SK-N-MC (cell line): ENCODE measurements at regions not wholly inside any gene's neighbourhood (a gene's known extent, or its start where the extent isn't known, plus 50 kb on each side); places are given as distances from the start of the nearest gene placed in this dataset.

Experiments
- EZH2 ChIP-seq: fragments of 200-600 bp; sonication (generic); IDR thresholded peaks from one replicate; pipeline ENCODE4 v1.6.1; 2017; ENCODE audit warnings: antibody characterized with exemption
- POLR2AphosphoS5 ChIP-seq: IDR thresholded peaks from 2 replicates; pipeline ENCODE4 v1.6.1; 2012; ENCODE audit warnings: mild to moderate bottlenecking, low read depth, low read length, borderline replicate concordance

DNA sequence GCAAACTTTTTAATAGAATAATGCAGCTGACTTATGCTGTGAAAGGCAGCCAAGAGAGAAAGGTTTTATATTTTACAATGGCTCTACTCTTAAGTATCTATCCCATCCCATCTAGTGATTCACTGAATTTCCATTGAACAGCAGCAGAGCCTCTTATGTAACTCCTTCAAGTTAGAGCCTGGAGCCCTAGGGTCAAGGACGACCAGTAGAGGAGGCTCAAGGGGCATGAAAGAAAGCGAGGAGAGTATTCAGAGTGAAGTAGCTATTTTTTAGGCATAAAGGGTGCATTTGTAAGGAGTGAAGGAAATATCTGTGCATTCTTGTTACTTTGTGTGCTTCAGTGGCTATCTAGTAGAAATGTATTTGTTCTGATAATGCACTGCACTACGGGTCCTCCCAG lies 180.2 kb upstream of the TPK1 start:
- TF ChIP-seq POLR2AphosphoS5, result no peak
- TF ChIP-seq EZH2, result no peak
